Astrocyte of the cerebellum (primary cell): ENCODE measurements at regions not wholly inside any gene's neighbourhood (a gene's known extent, or its start where the extent isn't known, plus 50 kb on each side); places are given as distances from the start of the nearest gene placed in this dataset.
"Not testable (repeated sequence)": the region's sequence is repeated elsewhere in the genome, so short reads cannot be mapped to it uniquely, and the experiment has no call there.

Experiments
- DNase-seq: peaks from one replicate; pipeline ENCODE4 v3.0.0-alpha.2; 2011; ENCODE audit warnings: low read depth
- H3K4me3 ChIP-seq: 2 replicates; pipeline ENCODE4 v1.5.1; 2011; ENCODE audit warnings: mild to moderate bottlenecking, low read depth, low read length, moderate library complexity
- CTCF ChIP-seq: IDR thresholded peaks from 2 replicates; pipeline ENCODE4 v1.5.1; 2012; ENCODE audit warnings: low read length, low read depth, moderate library complexity, mild to moderate bottlenecking; ENCODE audit errors: missing control alignments
- in situ Hi-C: cut with HindIII; loops from 2 replicates; pipeline ENCODE4 v1.10.0; 2017; ENCODE audit warnings: low sequenced_read_pairs

- in situ Hi-C loops: no loop called here
- TF ChIP-seq CTCF: no peak
- no peak overlapping the region for H3K4me3 ChIP-seq
- DNase-seq: no peak
These were observed 202.7 kb downstream of the BCL11A start for GRCh38 chr2:60350791-60351190.

DNA sequence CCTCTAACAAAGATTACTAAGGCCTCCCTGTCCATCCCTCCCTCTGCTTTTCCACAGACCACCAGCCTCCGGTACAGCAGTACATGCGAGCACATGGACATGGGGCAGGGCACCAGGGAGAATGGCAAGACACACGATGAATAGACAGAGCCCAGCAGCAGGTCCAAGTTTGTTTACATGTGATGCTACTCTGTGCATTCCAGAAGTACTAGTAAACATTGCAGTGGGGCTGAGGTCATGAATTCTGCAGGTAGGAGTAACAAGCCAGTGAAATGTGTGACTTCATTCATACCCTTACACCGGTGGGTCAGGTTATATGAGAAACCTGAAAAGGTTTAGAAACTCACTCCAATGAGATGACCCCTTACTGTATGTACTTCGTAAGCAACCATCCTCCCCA, 205.7 kb downstream of the BCL11A start:
- no peak overlapping the region for H3K4me3 ChIP-seq
- no peak for DNase-seq
- TF ChIP-seq CTCF: no peak
- in situ Hi-C loops: no loop called here

DNA sequence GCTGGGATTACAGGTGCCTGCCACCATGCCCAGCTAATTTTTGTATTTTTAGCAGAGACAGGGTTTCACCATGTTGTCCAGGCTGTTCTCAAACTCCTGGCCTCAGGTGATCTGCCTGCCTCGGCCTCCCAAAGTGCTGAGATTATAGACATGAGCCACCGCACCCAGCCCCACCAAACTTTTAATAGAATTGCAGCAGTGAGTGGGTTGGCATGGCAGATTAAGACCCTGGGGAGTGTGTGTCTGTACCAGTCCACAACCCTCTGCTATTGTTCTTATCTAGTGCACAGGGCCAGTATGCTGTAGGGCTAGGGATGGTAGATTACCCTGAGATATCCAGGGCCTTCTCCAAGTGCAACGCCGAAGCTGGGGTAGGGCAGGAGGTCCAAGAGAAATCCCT, 211.0 kb downstream of the BCL11A start:
- DNase-seq, H3K4me3 ChIP-seq, in situ Hi-C loops: not testable (repeated sequence)

DNA sequence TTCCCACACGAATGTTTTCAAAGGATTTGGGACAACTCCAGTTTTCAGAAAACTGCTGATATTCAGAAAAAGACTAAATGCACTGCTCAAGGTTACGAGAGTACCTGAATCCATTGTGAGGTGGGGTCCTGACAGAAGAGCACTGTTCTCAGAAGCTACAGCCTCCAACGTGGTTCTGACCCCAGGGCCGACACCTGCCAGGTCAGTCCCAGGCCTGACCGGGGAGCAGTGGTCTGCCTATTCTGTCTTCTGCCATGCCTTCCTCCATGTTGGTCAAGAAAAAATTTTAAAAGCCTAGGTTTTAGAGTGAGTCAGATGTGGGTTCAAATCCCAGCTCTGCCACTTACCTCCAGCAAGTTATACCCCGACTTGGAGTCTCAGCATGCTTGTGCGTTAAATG, 212.3 kb downstream of the BCL11A start:
- DNase-seq: no peak
- in situ Hi-C loops: no loop called here
- no peak for TF ChIP-seq CTCF
- no peak overlapping the region for H3K4me3 ChIP-seq

DNA sequence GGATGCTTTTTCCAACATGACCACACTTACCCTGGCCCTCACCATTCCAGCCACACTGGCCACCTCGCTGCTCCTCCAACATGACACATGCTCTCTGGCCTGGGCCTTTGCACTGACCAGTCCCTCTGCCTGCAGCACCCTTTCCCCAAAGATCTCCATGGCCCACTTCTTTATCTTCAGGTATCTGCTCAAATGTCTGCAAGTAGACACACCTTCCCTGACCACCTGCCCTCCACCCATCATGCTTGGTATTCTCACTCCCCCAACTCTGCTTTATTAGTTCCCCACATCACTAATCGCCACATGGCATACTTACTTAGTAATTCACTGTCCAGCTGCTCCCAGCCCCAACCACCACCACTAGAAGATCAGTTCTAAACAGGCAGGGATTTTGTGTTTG, 214.2 kb downstream of the BCL11A start:
- in situ Hi-C loops: no loop called here
- TF ChIP-seq CTCF: no peak
- H3K4me3 ChIP-seq: no peak overlapping the region
- DNase-seq: no peak

GRCh38 chr2:60337142-60337497, 216.3 kb downstream of the BCL11A start:
- in situ Hi-C loops: no loop called here
- DNase-seq: no peak
- no peak overlapping the region for H3K4me3 ChIP-seq
- TF ChIP-seq CTCF: no peak

DNA sequence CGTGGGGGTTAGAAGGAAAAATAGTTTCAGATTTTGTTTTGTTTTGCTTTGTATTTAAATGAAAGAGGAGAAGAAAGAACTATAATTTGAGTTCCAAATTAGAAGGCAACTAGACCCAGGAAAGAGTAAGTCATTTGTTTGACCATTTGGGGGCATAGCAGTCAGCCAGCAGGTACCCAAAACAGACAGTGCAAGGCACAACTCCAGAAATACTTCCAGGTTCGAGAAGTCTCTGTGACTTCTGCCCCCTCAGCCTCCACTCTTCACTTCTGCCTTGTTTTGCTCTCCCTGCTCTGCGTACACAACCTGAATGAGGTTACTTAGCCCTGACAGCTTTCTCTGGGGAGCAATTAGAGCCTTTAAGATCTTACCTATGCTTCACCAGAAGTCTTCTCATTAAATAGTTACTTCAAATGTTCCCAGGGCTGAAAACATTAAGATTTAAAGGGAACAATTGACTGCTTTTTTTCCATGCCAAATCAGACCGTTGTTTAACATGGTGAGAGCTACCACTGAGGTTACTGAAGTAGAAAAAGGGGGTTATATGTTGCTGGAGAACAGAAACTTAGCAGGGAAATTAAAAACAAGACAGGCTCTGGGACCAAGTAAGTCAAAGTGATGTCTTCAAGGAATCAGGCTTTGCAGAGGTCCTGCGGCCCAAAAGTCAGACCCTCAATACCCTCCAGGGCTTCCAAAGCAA, 216.9 kb downstream of the BCL11A start:
- in situ Hi-C loops: no loop called here
- DNase-seq: no peak
- no peak for TF ChIP-seq CTCF
- no peak overlapping the region for H3K4me3 ChIP-seq
